GM21423 (cell line): ENCODE measurements at regions not wholly inside any gene's neighbourhood (a gene's known extent, or its start where the extent isn't known, plus 50 kb on each side); places are given as distances from the start of the nearest gene placed in this dataset.

Source experiments
- ATAC-seq: cut with Tn5 transposase; IDR thresholded peaks from one replicate; pipeline ENCODE4 v1.9.1; 2021; ENCODE audit warnings: mild to moderate bottlenecking, moderate library complexity; ENCODE audit not compliant: unreplicated experiment

- ATAC-seq, result no peak
Measured at GRCh38 chr3:72248869-72249268, 463.9 kb upstream of the PROK2 start.

GRCh38 chr3:72248389-72248761 is 463.4 kb upstream of the PROK2 start:
- no peak for ATAC-seq

- ATAC-seq, result no peak
Measured at GRCh38 chr3:72247645-72248388, 462.9 kb upstream of the PROK2 start.

GRCh38 chr3:72247126-72247525 is 462.2 kb upstream of the PROK2 start:
- no peak for ATAC-seq

- no peak for ATAC-seq
Measured at GRCh38 chr3:72246685-72247084, 461.7 kb upstream of the PROK2 start.

- ATAC-seq, result no peak
Measured at GRCh38 chr3:72245183-72245811, 460.3 kb upstream of the PROK2 start.

- ATAC-seq, result no peak
Measured at GRCh38 chr3:72244396-72244795, 459.4 kb upstream of the PROK2 start.

- ATAC-seq, result no peak
Measured at GRCh38 chr3:72242326-72242725, 457.4 kb upstream of the PROK2 start.

GRCh38 chr3:72241525-72241924 is 456.6 kb upstream of the PROK2 start:
- no peak for ATAC-seq

- no peak for ATAC-seq
Measured at GRCh38 chr3:72240531-72240930, 455.6 kb upstream of the PROK2 start.

- no peak for ATAC-seq
Measured at GRCh38 chr3:72238801-72239200, 453.9 kb upstream of the PROK2 start.

GRCh38 chr3:72238010-72238691 is 453.2 kb upstream of the PROK2 start:
- no peak for ATAC-seq

GRCh38 chr3:72237679-72238009 is 452.7 kb upstream of the PROK2 start:
- no peak for ATAC-seq

- ATAC-seq, result no peak
Measured at GRCh38 chr3:72234391-72234790, 449.4 kb upstream of the PROK2 start.

- no peak for ATAC-seq
Measured at GRCh38 chr3:72233571-72233970, 448.6 kb upstream of the PROK2 start.

- ATAC-seq, result no peak
Measured at GRCh38 chr3:72232777-72233176, 447.8 kb upstream of the PROK2 start.

- ATAC-seq, result no peak
Measured at GRCh38 chr3:72232331-72232730, 447.4 kb upstream of the PROK2 start.

- no peak for ATAC-seq
Measured at GRCh38 chr3:72231439-72232196, 446.7 kb upstream of the PROK2 start.

- no peak for ATAC-seq
Measured at GRCh38 chr3:72230774-72231379, 445.9 kb upstream of the PROK2 start.

GRCh38 chr3:72229952-72230351 is 445.0 kb upstream of the PROK2 start:
- ATAC-seq, result no peak

GRCh38 chr3:72227486-72228070 is 442.6 kb upstream of the PROK2 start:
- ATAC-seq, result no peak
